Urothelium cell line (cell line): ENCODE measurements at regions not wholly inside any gene's neighbourhood (a gene's known extent, or its start where the extent isn't known, plus 50 kb on each side); places are given as distances from the start of the nearest gene placed in this dataset.
"Not testable (repeated sequence)": the region's sequence is repeated elsewhere in the genome, so short reads cannot be mapped to it uniquely, and the experiment has no call there.

Source experiments
- DNase-seq: peaks from one replicate; pipeline ENCODE4 v3.0.0; 2011; ENCODE audit warnings: low spot score, mixed read lengths
- FAIRE-seq: peaks from 2 replicates; lab custom pipeline; 2011; peaks lifted over from hg19 to GRCh38; lab: Jason Lieb, UNC

DNA sequence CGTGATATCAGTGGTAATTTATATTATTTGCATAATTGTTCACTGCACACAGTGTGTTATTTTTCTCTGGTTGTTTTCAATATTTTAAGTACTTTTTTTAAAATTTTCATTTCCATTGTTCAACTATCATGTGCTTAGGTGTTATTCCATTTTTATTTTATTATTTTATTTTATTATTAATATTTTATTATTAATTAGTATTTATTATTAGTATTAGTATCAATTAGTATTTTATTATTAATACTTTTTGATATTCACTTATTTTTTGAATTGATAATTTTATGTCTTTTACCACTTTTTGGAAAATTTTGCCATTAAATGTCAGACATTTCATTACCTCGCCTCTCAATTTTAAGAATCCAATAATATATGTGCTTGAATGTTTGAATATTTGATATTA, 593.8 kb upstream of the GRM3 start:
- FAIRE-seq: no peak

DNA sequence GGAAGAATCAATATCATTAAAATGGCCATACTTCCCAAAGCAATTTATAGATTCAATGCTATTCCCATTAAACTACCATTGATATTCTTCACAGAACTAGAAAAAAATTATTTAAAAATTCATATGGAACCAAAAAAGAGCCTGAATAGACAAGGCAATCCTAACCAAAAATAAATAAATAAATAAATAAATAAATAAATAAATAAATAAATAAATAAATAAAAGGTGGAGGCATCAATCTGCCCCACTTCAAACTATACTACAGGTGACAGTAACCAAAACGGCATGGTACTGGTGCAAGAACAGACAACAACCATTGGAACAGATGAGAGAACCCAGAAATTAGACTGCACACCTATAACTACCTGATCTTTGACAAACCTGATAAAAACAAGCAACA, 598.5 kb upstream of the GRM3 start:
- FAIRE-seq, DNase-seq: not testable (repeated sequence)

More for the DNA sequence above, 593.8 kb upstream of the GRM3 start:
- no peak for DNase-seq

GRCh38 chr7:86025807-86026206, 617.9 kb upstream of the GRM3 start:
- no peak for FAIRE-seq
- DNase-seq: no peak

DNA sequence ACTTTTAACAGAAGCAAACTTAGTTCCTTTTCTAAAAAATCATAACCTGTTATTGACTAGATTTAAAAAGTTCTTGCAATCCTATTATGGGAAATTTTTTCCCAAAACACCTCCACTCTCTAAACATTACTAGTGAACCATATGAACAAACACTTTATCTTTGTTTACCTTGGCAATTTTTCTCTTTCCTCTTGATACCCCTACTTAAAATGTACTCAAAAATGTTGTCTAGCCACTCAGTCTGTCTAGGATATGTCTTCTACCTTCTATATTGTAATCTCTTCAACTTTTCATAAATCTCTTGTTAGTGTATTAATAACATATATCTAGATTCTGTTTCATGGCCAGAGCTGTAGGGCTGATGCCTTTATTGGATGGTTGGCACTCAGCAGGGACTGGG, 630.0 kb upstream of the GRM3 start:
- no peak for FAIRE-seq

GRCh38 chr7:86012971-86013370, 630.7 kb upstream of the GRM3 start:
- DNase-seq (no peak), FAIRE-seq (no peak)

More for the DNA sequence above, 630.0 kb upstream of the GRM3 start:
- no peak for DNase-seq

DNA sequence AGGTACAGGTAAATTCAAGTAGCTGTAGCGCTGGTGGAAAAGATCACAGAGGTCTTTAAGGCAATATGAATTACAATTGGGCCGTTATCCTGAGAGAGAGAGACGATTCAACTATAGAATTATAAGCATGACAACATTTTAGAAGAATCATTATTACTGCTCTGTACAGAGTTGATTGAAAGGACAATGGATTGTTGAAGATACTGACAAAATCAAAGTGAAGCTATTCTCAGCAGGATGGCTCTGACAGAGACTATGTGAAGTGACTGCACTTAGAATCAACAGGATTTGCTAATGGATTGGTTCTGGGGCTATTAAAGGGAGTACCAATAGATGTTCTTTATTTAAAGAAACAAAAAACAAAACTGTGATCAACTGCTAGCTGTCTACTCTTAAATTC, 634.8 kb upstream of the GRM3 start:
- no peak for FAIRE-seq
- DNase-seq: no peak

- FAIRE-seq: no peak
- no peak for DNase-seq
These were observed 636.8 kb upstream of the GRM3 start for GRCh38 chr7:86006909-86007308.

- FAIRE-seq (no peak), DNase-seq (no peak)
These were observed 640.9 kb upstream of the GRM3 start for GRCh38 chr7:86002858-86003257.

DNA sequence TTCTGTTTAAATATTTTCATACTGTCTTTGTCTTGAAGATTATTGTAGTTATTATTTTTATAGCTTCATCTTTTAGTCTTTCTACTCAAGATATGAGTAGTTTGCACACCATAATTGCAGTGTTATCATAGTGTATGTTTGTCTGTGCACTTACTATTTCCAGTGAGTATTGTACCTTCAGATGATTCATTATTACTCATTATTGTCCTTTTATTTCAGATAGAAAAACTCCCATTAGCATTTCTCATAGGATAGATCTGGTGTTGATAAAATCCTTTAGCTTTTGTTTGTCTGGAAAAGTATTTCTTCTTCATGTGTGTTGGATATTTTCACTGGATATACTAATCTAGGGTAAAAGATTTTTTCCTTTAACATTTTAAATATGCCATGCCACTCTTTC, 646.2 kb upstream of the GRM3 start:
- FAIRE-seq (no peak), DNase-seq (no peak)

DNA sequence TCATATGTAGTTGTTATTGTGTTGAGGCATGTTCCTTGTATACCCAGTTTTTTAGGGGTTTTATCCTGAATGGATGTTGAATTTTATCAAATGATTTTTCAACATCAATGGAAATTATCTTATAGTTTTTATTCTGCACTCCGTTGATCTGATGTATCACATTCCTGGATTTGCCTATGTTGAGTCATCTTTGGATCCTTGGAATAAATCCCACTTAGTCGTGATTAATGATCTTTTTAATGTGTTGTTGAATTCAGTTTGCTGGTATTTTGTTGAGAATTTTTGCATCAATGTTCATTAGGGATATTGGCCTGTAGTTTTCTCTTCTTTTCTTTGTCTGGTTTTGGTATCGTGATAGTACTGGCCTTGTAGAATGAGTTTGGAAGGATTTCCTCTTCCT, 648.6 kb upstream of the GRM3 start:
- FAIRE-seq: no peak
- no peak for DNase-seq

- no peak for DNase-seq
- no peak for FAIRE-seq
These were observed 663.0 kb upstream of the GRM3 start for GRCh38 chr7:85980740-85981139.

DNA sequence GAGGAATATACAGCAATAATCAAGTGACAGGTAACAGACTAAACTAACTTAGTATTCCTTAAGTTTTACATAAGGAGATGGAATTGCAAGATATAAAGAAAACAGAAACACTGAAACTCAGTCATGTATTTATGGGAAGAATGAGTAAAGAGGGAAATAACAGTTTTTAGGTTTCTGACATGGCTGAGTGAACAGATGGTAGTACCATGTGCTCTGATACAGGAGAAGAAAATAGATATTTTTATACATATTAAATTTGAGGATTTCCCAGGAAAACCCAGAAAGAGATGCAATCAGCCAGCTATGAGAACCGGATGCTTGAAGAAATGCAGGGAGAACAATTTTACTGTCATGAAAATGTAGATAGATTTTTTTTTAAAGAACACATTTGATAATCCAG, 669.5 kb upstream of the GRM3 start:
- DNase-seq (no peak), FAIRE-seq (no peak)

GRCh38 chr7:85972504-85973141, 671.1 kb upstream of the GRM3 start:
- peak; percentile 27 for FAIRE-seq

DNA sequence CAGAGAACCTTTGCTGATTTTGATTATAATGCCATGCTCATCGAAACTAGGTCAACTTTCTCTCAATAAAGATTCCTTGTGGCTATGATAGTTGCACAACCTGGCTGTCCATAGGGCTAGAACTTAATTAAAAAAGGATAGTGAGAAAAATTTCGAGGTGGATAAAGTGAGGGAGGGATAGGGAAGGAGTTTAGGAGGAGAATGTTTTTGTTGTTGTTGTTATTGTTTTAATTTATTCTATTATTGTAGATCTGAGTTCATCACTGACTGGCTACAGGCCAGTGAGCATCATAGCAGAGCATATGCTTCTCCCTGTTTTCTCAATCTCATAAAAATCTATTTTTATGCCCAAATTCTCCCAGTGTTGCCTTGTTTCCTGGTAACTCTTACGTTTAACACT, 688.7 kb upstream of the GRM3 start:
- FAIRE-seq (no peak), DNase-seq (no peak)

More at GRCh38 chr7:85972504-85973141, 671.1 kb upstream of the GRM3 start:
- no peak for DNase-seq

- DNase-seq: no peak
- FAIRE-seq: no peak
These were observed 692.8 kb upstream of the GRM3 start for GRCh38 chr7:85950871-85951270.

GRCh38 chr7:85950418-85950817, 693.3 kb upstream of the GRM3 start:
- DNase-seq: no peak
- no peak for FAIRE-seq

DNA sequence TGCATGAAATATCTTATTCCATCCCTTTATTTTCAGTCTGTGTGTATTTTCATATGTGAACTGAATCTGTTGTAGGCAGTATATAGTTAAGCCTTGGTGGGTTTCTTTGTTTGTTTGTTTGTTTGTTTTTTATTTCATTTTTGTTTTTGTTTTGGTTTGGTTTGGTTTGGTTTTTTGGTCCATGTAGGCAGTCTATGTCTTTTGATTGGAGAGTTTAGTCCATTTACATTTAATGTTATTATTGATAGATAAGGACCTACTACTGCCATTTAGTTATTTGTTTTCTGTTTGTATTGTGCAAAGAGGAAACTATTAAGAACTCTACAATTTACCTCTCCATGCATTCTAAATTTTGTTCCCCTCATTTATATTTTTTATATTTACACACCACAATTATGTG, 695.9 kb upstream of the GRM3 start:
- no peak for DNase-seq
- no peak for FAIRE-seq

GRCh38 chr7:85940798-85941197, 702.9 kb upstream of the GRM3 start:
- DNase-seq (no peak), FAIRE-seq (no peak)

- FAIRE-seq (no peak), DNase-seq (no peak)
These were observed 711.8 kb upstream of the GRM3 start for GRCh38 chr7:85931919-85932318.

GRCh38 chr7:85928500-85928899, 715.2 kb upstream of the GRM3 start:
- FAIRE-seq (no peak), DNase-seq (no peak)

DNA sequence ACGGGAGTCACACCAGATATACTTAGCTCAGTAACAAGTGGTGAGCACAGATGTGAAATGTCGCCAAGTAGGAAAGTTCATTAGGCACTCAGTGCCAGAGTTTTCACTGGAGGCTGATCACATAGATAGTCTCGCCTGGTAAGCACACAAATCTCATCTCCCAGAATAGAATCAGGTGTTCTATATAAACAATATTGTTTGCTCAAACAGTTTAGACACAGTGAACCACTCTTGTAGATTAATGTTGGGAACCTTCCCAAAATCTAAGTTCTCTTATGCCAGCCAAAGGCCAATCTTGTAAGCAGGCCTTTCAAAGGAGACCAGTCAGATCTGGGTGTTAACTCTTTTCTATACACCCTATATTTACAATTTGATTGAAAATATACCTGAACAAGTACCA, 716.5 kb upstream of the GRM3 start:
- FAIRE-seq: no peak

DNA sequence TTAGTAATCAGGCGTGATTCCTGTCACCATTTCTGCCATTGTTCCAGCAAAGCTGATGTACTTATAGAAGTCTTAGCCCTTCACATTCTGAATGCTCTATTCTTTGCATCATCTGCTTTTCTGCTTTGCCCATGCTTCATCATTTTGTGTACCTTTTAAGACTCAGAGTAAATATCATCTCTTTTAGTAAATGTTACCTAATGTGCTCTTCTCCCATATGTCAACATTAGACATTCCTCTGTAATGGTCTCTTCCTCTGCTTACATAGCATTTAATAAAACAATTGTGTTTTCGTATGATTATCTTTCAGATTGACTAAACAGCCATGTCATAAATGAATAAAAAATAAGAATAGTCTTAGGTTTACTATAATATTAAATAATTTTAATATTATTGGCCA, 719.6 kb upstream of the GRM3 start:
- FAIRE-seq (no peak), DNase-seq (no peak)

More for the DNA sequence above, 716.5 kb upstream of the GRM3 start:
- no peak for DNase-seq

- DNase-seq: no peak
- FAIRE-seq: no peak
These were observed 727.7 kb upstream of the GRM3 start for GRCh38 chr7:85916016-85916415.
